Astrocyte of the cerebellum (primary cell): ENCODE measurements at regions not wholly inside any gene's neighbourhood (a gene's known extent, or its start where the extent isn't known, plus 50 kb on each side); places are given as distances from the start of the nearest gene placed in this dataset.

ENCODE experiments used
- DNase-seq: peaks from one replicate; pipeline ENCODE4 v3.0.0-alpha.2; 2011; ENCODE audit warnings: low read depth
- H3K4me3 ChIP-seq: 2 replicates; pipeline ENCODE4 v1.5.1; 2011; ENCODE audit warnings: mild to moderate bottlenecking, low read depth, low read length, moderate library complexity
- in situ Hi-C: cut with HindIII; loops from 2 replicates; pipeline ENCODE4 v1.10.0; 2017; ENCODE audit warnings: low sequenced_read_pairs
- TF ChIP-seq, protein P1 (sequence below): IDR thresholded peaks from 2 replicates; pipeline ENCODE4 v1.5.1; 2012; ENCODE audit warnings: low read length, low read depth, moderate library complexity, mild to moderate bottlenecking; ENCODE audit errors: missing control alignments

DNA sequence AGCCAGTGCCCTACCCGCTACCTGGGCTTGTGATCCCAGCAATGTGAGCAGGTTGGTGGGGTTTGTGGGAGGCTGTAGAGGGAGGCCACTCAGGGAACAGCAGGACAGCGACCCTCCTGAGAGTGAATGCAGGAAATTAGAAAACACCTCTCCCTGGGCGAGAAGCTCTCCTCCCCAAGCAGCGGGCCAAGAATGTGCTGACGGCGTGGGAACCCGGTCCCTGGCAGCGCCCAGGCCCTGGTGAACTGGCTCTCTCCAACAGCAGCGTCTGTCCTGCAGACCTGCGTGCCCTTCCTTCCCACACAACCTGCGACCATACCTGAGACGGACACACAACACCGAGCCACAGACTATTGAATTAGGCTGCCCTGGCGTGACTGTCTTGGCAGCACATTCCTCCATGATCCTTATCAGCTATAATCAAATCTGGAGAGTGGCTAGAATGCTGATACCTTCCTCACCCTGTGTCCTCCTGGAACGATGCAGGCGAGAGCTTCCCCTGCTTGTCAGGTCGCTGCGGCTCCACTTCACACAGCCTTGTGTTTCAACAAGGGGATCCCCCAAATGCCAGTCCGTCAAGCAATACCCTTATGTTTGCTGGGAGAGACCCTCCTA lies 114.8 kb upstream of the GSC start:
- TF ChIP-seq, protein P1, sequence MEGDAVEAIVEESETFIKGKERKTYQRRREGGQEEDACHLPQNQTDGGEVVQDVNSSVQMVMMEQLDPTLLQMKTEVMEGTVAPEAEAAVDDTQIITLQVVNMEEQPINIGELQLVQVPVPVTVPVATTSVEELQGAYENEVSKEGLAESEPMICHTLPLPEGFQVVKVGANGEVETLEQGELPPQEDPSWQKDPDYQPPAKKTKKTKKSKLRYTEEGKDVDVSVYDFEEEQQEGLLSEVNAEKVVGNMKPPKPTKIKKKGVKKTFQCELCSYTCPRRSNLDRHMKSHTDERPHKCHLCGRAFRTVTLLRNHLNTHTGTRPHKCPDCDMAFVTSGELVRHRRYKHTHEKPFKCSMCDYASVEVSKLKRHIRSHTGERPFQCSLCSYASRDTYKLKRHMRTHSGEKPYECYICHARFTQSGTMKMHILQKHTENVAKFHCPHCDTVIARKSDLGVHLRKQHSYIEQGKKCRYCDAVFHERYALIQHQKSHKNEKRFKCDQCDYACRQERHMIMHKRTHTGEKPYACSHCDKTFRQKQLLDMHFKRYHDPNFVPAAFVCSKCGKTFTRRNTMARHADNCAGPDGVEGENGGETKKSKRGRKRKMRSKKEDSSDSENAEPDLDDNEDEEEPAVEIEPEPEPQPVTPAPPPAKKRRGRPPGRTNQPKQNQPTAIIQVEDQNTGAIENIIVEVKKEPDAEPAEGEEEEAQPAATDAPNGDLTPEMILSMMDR: no peak
- H3K4me3 ChIP-seq: no peak overlapping the region
- no peak for DNase-seq
- in situ Hi-C loops: no loop called here

DNA sequence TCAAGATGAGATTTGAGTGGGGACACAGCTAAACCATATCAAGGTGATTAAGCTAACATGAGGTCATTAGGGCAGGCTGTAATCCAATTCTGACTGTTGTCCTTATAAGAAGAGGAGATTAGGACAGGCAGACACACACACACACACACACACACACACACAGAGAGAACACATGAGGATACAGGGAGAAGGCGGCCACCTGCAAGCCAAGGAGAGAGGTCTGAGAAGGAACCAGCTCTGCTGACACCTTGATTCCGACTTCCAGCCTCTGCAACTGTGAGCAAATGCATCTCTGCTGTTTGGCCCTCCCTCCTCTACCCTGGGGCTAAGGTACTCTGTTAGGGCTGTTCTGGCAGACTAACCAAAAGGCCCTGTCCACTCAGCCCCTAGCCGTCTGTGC lies 112.5 kb upstream of the GSC start:
- in situ Hi-C loops: no loop called here
- DNase-seq: no peak
- TF ChIP-seq, protein P1: no peak
- H3K4me3 ChIP-seq: no peak overlapping the region

DNA sequence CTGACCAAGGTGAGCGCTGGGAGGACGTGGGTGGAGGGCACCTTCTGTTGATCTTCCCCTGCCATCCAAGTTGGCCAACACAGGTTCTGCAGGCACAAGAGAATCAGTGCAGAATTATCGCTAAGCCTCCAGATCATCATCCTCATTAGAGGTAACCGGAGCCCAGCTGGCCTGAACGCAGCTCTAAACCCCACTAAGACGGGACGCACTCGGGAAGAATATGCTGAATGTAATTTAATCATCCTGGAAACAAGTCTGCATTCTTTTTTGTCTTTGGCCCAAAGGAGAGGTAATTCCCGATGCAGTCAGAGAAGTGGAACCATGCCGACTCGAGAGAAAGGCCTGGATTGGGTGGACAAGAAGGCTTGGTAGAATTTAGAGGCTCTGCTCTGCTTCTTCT lies 111.0 kb upstream of the GSC start:
- DNase-seq: no peak
- no peak overlapping the region for H3K4me3 ChIP-seq
- TF ChIP-seq, protein P1: no peak
- in situ Hi-C loops: no loop called here

DNA sequence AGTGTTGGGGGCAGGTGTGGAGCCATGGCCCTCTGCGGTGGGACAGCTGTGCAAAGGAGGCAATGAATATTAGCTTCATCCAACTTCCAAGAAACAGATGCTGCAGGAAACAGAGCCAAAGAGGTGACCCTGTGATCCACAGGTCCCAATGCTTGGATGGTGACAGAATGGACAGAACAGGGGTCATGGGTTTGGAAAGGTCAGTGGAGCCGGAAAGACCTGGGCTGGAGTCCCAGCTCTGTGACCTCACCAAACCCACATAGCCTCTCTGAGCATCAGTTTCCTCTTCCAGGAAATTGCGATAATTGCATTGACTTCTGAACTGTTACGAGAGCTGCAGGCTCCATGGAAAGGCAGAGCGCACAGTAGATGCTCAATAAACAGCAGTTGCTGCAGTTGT lies 110.2 kb upstream of the GSC start:
- in situ Hi-C loops: no loop called here
- TF ChIP-seq, protein P1: no peak
- no peak overlapping the region for H3K4me3 ChIP-seq
- DNase-seq: no peak

DNA sequence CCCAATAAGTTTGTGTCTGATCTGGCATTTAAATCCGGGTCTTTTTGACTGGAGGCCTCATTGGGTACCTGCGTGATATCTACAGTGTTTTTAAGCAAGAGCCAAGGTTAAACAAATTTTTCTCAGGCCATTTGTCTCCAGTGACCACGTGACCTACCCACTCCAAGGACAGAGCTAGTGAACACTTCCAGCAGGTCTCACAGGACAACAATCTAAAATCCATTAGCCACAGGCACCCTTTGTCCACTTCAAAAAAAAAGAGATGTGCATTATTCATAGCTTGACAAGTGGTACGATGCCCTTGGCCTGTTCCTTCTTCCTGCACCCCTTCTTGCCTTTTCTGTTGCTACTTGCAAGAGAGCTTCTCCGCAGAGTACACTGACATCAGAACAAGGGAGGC lies 109.6 kb upstream of the GSC start:
- in situ Hi-C loops: loop anchor here (10.0 kb wide), 1 partner anchor 475 kb away; no protein-coding TSS in a partner anchor
- no peak for DNase-seq
- TF ChIP-seq, protein P1: no peak
- H3K4me3 ChIP-seq: no peak overlapping the region

DNA sequence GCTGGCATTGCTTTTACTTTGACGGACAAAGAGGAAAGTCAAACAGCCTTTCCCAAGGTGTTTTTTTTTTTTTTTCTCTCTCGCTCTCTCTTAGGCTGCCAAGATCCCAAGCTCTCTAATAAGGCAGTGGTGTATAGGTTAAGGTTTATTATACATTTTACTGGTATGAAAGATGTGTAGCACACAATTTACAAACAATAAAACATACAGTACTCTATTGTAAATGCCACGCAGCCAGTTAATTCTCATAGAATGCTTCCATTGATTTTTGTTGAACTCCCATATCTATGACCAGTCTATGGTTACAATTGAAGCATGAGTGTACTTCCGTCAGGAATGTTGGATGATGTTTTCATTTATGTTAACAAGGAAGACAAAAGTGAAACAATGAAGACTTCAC lies 106.4 kb upstream of the GSC start:
- in situ Hi-C loops: loop anchor here (10.0 kb wide), 1 partner anchor 478 kb away; no protein-coding TSS in a partner anchor
- DNase-seq: no peak
- no peak overlapping the region for H3K4me3 ChIP-seq
- TF ChIP-seq, protein P1: no peak
